ENCODE measurements at regions not wholly inside any gene's neighbourhood (a gene's known extent, or its start where the extent isn't known, plus 50 kb on each side); places are given as distances from the start of the nearest gene placed in this dataset.

DNA sequence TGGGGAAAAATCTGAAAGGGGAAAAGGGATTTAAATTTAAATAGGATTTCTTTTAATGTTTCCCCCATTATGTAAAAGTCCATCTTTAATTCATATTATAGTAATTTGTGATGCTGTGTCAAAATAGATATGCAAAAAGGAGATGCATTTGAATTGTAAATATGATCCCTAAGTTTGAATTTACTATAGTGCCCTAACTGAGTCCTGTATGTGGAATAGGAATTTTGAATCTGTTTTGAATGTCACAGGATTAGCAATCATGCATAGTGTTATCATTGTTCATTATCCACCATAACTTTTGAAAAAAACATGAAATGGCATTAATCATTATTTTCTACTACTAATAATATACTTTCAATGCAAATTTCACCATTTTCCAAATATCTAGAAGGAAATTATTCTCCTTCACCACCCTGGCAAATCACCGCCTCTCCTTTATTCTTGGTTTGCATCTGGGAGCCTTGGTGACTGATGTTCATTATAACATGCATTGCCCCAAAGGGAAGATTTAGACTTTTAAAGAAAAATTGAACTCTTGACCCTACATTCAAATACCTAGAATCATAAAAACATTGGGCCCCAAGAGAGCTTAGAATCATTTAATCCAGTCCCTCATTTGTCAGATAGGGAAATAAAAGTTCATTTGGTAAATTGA lies 341.5 kb upstream of the TMPO start:
- no peak for TF ChIP-seq POLR2AphosphoS5 (IDR thresholded peaks at IDR 0.05; ENCODE audit: low read depth)
- TF ChIP-seq, protein P1, sequence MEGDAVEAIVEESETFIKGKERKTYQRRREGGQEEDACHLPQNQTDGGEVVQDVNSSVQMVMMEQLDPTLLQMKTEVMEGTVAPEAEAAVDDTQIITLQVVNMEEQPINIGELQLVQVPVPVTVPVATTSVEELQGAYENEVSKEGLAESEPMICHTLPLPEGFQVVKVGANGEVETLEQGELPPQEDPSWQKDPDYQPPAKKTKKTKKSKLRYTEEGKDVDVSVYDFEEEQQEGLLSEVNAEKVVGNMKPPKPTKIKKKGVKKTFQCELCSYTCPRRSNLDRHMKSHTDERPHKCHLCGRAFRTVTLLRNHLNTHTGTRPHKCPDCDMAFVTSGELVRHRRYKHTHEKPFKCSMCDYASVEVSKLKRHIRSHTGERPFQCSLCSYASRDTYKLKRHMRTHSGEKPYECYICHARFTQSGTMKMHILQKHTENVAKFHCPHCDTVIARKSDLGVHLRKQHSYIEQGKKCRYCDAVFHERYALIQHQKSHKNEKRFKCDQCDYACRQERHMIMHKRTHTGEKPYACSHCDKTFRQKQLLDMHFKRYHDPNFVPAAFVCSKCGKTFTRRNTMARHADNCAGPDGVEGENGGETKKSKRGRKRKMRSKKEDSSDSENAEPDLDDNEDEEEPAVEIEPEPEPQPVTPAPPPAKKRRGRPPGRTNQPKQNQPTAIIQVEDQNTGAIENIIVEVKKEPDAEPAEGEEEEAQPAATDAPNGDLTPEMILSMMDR (IDR thresholded peaks at IDR 0.05; ENCODE audit: insufficient read depth, low read length) = no peak
- TF ChIP-seq, protein P2, sequence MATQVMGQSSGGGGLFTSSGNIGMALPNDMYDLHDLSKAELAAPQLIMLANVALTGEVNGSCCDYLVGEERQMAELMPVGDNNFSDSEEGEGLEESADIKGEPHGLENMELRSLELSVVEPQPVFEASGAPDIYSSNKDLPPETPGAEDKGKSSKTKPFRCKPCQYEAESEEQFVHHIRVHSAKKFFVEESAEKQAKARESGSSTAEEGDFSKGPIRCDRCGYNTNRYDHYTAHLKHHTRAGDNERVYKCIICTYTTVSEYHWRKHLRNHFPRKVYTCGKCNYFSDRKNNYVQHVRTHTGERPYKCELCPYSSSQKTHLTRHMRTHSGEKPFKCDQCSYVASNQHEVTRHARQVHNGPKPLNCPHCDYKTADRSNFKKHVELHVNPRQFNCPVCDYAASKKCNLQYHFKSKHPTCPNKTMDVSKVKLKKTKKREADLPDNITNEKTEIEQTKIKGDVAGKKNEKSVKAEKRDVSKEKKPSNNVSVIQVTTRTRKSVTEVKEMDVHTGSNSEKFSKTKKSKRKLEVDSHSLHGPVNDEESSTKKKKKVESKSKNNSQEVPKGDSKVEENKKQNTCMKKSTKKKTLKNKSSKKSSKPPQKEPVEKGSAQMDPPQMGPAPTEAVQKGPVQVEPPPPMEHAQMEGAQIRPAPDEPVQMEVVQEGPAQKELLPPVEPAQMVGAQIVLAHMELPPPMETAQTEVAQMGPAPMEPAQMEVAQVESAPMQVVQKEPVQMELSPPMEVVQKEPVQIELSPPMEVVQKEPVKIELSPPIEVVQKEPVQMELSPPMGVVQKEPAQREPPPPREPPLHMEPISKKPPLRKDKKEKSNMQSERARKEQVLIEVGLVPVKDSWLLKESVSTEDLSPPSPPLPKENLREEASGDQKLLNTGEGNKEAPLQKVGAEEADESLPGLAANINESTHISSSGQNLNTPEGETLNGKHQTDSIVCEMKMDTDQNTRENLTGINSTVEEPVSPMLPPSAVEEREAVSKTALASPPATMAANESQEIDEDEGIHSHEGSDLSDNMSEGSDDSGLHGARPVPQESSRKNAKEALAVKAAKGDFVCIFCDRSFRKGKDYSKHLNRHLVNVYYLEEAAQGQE (IDR thresholded peaks at IDR 0.05; ENCODE audit: insufficient replicate concordance, low read depth) = no peak

Measured in HL-60 (cell line).